DND-41 (cell line): ENCODE measurements at regions not wholly inside any gene's neighbourhood (a gene's known extent, or its start where the extent isn't known, plus 50 kb on each side); places are given as distances from the start of the nearest gene placed in this dataset.

Experiments used
- ATAC-seq: fragments of 200-7000 bp; cut with Tn5 transposase; 3 replicates; pipeline ENCODE4 v1.9.1; 2021; ENCODE audit warnings: low read depth; ENCODE audit not compliant: insufficient read depth
- DNase-seq: peaks from one replicate; pipeline ENCODE4 v3.0.0-alpha.2; 2020
- H2AFZ ChIP-seq: 2 replicates; pipeline ENCODE4 v1.6.0; 2012; ENCODE audit warnings: low read depth, low read length
- H3K27ac ChIP-seq: 2 replicates; pipeline ENCODE4 v1.5.1; 2012; ENCODE audit warnings: low read length, inconsistent platforms
- H3K27me3 ChIP-seq: fragments of 200-600 bp; sonication (generic); 2 replicates; pipeline ENCODE4 v1.6.0; 2012; ENCODE audit warnings: low read length, mild to moderate bottlenecking, inconsistent platforms; ENCODE audit not compliant: insufficient read depth, poor library complexity
- H3K36me3 ChIP-seq: 2 replicates; pipeline ENCODE4 v1.5.1; 2012; ENCODE audit warnings: low read length, inconsistent platforms; ENCODE audit not compliant: insufficient read depth
- H3K4me1 ChIP-seq: 2 replicates; pipeline ENCODE4 v1.5.1; 2012; ENCODE audit warnings: mild to moderate bottlenecking, low read length; ENCODE audit not compliant: insufficient read depth
- H3K4me2 ChIP-seq: 2 replicates; pipeline ENCODE4 v1.6.0; 2012; ENCODE audit warnings: mild to moderate bottlenecking, moderate library complexity, low read length, inconsistent platforms; ENCODE audit not compliant: insufficient read depth
- H3K4me3 ChIP-seq, 2 experiments: fragments of 200-600 bp in 1 of 2; shearing (Covaris generic) in 1 of 2; 2 replicates each; pipeline ENCODE4 v1.5.1; 2012 to 2016; ENCODE audit warnings: inconsistent platforms in 2 of 2, low read length in 2 of 2, mild to moderate bottlenecking in 2 of 2, low read depth in 1 of 2, moderate library complexity in 1 of 2
- H3K79me2 ChIP-seq: 2 replicates; pipeline ENCODE4 v1.6.0; 2012; ENCODE audit warnings: low read length, inconsistent platforms; ENCODE audit not compliant: insufficient read depth
- H3K9ac ChIP-seq: 2 replicates; pipeline ENCODE4 v1.6.0; 2012; ENCODE audit warnings: low read depth, mild to moderate bottlenecking, inconsistent platforms, low read length, moderate library complexity
- H3K9me3 ChIP-seq: 2 replicates; pipeline ENCODE4 v1.5.1; 2012; ENCODE audit warnings: low read length, moderate library complexity, mild to moderate bottlenecking, inconsistent platforms; ENCODE audit not compliant: insufficient read depth, severe bottlenecking
- H4K20me1 ChIP-seq: 2 replicates; pipeline ENCODE4 v1.6.0; 2012; ENCODE audit warnings: low read length; ENCODE audit not compliant: insufficient read depth
- CTCF ChIP-seq: IDR thresholded peaks from 2 replicates; pipeline ENCODE4 v1.5.1; 2012; ENCODE audit warnings: borderline replicate concordance, low read length, moderate library complexity, mild to moderate bottlenecking; ENCODE audit not compliant: poor library complexity, severe bottlenecking; ENCODE audit errors: extremely low read depth
- EZH2 ChIP-seq: IDR thresholded peaks from 3 replicates; pipeline ENCODE4 v1.6.1; 2012; ENCODE audit warnings: borderline replicate concordance, low read depth, mild to moderate bottlenecking, moderate library complexity, low read length, inconsistent platforms; ENCODE audit not compliant: severe bottlenecking

DNA sequence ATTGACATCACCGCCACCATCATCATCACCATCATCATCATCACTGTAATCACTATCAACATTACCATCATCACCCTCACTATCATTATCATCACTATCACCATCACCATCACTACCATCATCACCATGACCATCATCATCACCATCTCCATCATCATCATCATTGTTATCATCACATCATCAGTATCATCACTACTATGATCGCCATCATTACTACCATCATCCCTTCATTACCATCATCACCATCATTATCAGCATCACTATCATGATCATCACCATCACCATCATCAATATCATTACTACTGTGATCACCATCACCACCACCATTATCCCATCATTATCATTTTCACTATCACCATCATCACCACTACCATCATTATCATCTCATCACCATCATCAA lies 368.3 kb downstream of the SEC14L1 start:
- DNase-seq (no peak), ATAC-seq (no peak)
- Histone ChIP-seq H3K4me3 (no peak overlapping the region), H3K36me3 (no peaks in the 10 kb centered on the region), H3K9me3 (no peaks in the 10 kb centered on the region), H3K27ac (no peak overlapping the region), H3K79me2 (no peaks in the 10 kb centered on the region), H3K27me3 (no peaks in the 10 kb centered on the region), H4K20me1 (no peaks in the 10 kb centered on the region), H2AFZ (no peak overlapping the region), H3K9ac (no peak overlapping the region), H3K4me1 (no peaks in the 10 kb centered on the region), H3K4me2 (no peak overlapping the region)
- no peak for TF ChIP-seq EZH2
- TF ChIP-seq CTCF, result no peak

DNA sequence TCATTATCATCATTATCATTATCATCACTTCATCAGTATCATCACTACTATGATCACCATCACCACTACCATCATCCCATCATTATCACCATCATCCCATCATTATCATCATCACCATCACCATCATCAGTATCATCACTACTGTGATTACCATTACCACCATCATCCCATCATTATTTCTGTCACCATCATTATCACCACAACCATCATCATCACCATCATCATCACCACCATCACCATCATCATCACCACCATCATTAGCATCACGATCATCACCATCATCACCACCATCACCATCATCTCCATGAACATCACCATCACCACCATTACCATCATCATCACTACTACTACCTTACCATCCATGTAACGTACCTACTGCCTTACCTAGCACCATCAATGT lies 368.8 kb downstream of the SEC14L1 start:
- Histone ChIP-seq H3K4me1 (no peaks in the 10 kb centered on the region), H3K4me2 (no peak overlapping the region), H2AFZ (no peak overlapping the region), H3K27me3 (no peaks in the 10 kb centered on the region), H4K20me1 (no peaks in the 10 kb centered on the region), H3K9me3 (no peaks in the 10 kb centered on the region), H3K79me2 (no peaks in the 10 kb centered on the region), H3K27ac (no peak overlapping the region), H3K9ac (no peak overlapping the region), H3K36me3 (no peaks in the 10 kb centered on the region), H3K4me3 (no peak overlapping the region)
- no peak for TF ChIP-seq CTCF
- TF ChIP-seq EZH2, result no peak
- DNase-seq (no peak), ATAC-seq (no peak)

GRCh38 chr17:77510133-77510796 lies 369.5 kb downstream of the SEC14L1 start:
- Histone ChIP-seq H3K79me2 (no peaks in the 10 kb centered on the region), H3K36me3 (no peaks in the 10 kb centered on the region), H4K20me1 (no peaks in the 10 kb centered on the region), H3K9me3 (no peaks in the 10 kb centered on the region), H3K4me1 (no peaks in the 10 kb centered on the region), H3K9ac (no peak overlapping the region), H3K27ac (no peak overlapping the region), H2AFZ (no peak overlapping the region), H3K4me2 (no peak overlapping the region), H3K4me3 (no peak overlapping the region), H3K27me3 (no peaks in the 10 kb centered on the region)
- TF ChIP-seq EZH2 (no peak), CTCF (no peak)
- ATAC-seq (no peak), DNase-seq (no peak)
